ENCODE measurements at regions not wholly inside any gene's neighbourhood (a gene's known extent, or its start where the extent isn't known, plus 50 kb on each side); places are given as distances from the start of the nearest gene placed in this dataset.

- H3K4me1 Mint-ChIP-seq, result peaks cover 22% of the 10 kb centered on the region
- H3K4me3 Mint-ChIP-seq, result no peak overlapping the region
- H3K27ac Mint-ChIP-seq, result no peak overlapping the region
- no peaks in the 10 kb centered on the region for H3K36me3 Mint-ChIP-seq
- H3K27me3 Mint-ChIP-seq (ENCODE audit: low read depth), result no peaks in the 10 kb centered on the region
- peaks cover 5% of the 10 kb centered on the region for H3K9me3 Mint-ChIP-seq
- DNase-seq (ENCODE audit: low spot score in 2 of 2, unreplicated experiment in 2 of 2), result no peak
- no peak for TF ChIP-seq CTCF (IDR thresholded peaks at IDR 0.05; ENCODE audit: unreplicated experiment)
Observed at GRCh38 chr2:121132762-121133107, 152.3 kb downstream of the TFCP2L1 start.

- Mint-ChIP-seq H3K9me3 (peaks cover 5% of the 10 kb centered on the region), H3K4me3 (no peak overlapping the region), H3K4me1 (peaks cover 19% of the 10 kb centered on the region), H3K27me3 (ENCODE audit: low read depth) (peaks cover 2% of the 10 kb centered on the region), H3K27ac (no peak overlapping the region), H3K36me3 (no peaks in the 10 kb centered on the region)
- TF ChIP-seq CTCF (IDR thresholded peaks at IDR 0.05; ENCODE audit: unreplicated experiment), result no peak
- DNase-seq (ENCODE audit: low spot score in 2 of 2, unreplicated experiment in 2 of 2), result no peak
Observed at GRCh38 chr2:121133551-121134319, 151.3 kb downstream of the TFCP2L1 start.

DNA sequence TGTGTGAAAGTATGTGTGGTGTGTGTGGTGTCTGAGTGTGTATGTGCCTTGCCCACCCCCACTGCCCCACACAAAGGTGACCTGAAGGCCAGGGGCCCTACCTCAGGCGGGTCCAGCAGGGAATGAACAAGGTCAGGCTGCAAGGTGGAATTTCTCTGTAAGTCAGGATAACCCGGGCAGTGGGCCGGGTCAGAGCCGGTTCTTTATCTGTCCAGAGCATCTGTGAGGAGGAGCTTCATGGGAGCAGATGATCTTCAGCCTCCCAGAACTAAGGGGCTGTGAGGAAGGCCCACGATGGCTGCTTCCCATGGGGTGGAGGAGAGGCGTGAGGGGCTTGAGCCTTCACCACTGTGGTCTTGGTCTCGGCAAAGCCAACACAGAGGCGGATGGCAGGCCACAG is 150.3 kb downstream of the TFCP2L1 start:
- Mint-ChIP-seq H3K4me3 (no peak overlapping the region), H3K27me3 (ENCODE audit: low read depth) (peaks cover 2% of the 10 kb centered on the region), H3K4me1 (peaks cover 9% of the 10 kb centered on the region), H3K9me3 (peaks cover 5% of the 10 kb centered on the region), H3K36me3 (no peaks in the 10 kb centered on the region), H3K27ac (no peak overlapping the region)
- no peak for DNase-seq (ENCODE audit: low spot score in 2 of 2, unreplicated experiment in 2 of 2)
- TF ChIP-seq CTCF (IDR thresholded peaks at IDR 0.05; ENCODE audit: unreplicated experiment), result no peak

GRCh38 chr2:121135168-121135853 is 149.7 kb downstream of the TFCP2L1 start:
- Mint-ChIP-seq H3K4me1 (peaks cover 9% of the 10 kb centered on the region), H3K27ac (no peak overlapping the region), H3K27me3 (ENCODE audit: low read depth) (peaks cover 2% of the 10 kb centered on the region), H3K4me3 (no peak overlapping the region), H3K9me3 (peaks cover 5% of the 10 kb centered on the region), H3K36me3 (no peaks in the 10 kb centered on the region)
- no peak for DNase-seq (ENCODE audit: low spot score in 2 of 2, unreplicated experiment in 2 of 2)
- no peak for TF ChIP-seq CTCF (IDR thresholded peaks at IDR 0.05; ENCODE audit: unreplicated experiment)

- peaks cover 5% of the 10 kb centered on the region for H3K9me3 Mint-ChIP-seq
- peaks cover 2% of the 10 kb centered on the region for H3K27me3 Mint-ChIP-seq (ENCODE audit: low read depth)
- TF ChIP-seq CTCF (IDR thresholded peaks at IDR 0.05; ENCODE audit: unreplicated experiment), result no peak
- H3K4me3 Mint-ChIP-seq, result no peak overlapping the region
- H3K4me1 Mint-ChIP-seq, result peaks cover 9% of the 10 kb centered on the region
- DNase-seq (ENCODE audit: low spot score in 2 of 2, unreplicated experiment in 2 of 2), result no peak
- H3K36me3 Mint-ChIP-seq, result no peaks in the 10 kb centered on the region
- no peak overlapping the region for H3K27ac Mint-ChIP-seq
Observed at GRCh38 chr2:121136323-121136722, 148.7 kb downstream of the TFCP2L1 start.
